Neural progenitor cell (in vitro differentiated cells): ENCODE measurements at regions not wholly inside any gene's neighbourhood (a gene's known extent, or its start where the extent isn't known, plus 50 kb on each side); places are given as distances from the start of the nearest gene placed in this dataset. TPM values are rescaled to one million over a fixed set of nuclear protein-coding genes. Genes with fewer than 3 reads are reported as not detected.

Source experiments
- DNase-seq: peaks from one replicate; pipeline ENCODE4 v3.0.0-alpha.2; 2016; ENCODE audit warnings: low spot score
- H2AFZ ChIP-seq: fragments of 200-600 bp; sonication (generic); replicated peaks from 2 replicates; pipeline ENCODE4 v1.6.1; 2016; ENCODE audit warnings: antibody characterized with exemption
- H3F3A ChIP-seq: fragments of 200-600 bp; sonication (generic); 2 replicates; pipeline ENCODE4 v1.6.1; 2016; ENCODE audit warnings: antibody characterized with exemption, low read depth
- H3K27ac ChIP-seq: fragments of 200-600 bp; sonication (generic); 2 replicates; pipeline ENCODE4 v1.5.1; 2016; ENCODE audit warnings: mild to moderate bottlenecking
- H3K27me3 ChIP-seq: fragments of 200-600 bp; sonication (generic); 2 replicates; pipeline ENCODE4 v1.6.1; 2016; ENCODE audit warnings: mild to moderate bottlenecking, moderate library complexity
- H3K36me3 ChIP-seq: fragments of 200-600 bp; sonication (generic); 2 replicates; pipeline ENCODE4 v1.5.1; 2016
- H3K4me1 ChIP-seq: fragments of 200-600 bp; sonication (generic); 2 replicates; pipeline ENCODE4 v1.6.1; 2016; ENCODE audit warnings: mixed run types
- H3K4me2 ChIP-seq: fragments of 200-600 bp; sonication (generic); 2 replicates; pipeline ENCODE4 v1.6.1; 2016
- H3K4me3 ChIP-seq: fragments of 200-600 bp; sonication (generic); 2 replicates; pipeline ENCODE4 v1.5.1; 2016
- H3K79me2 ChIP-seq: fragments of 200-600 bp; sonication (generic); 2 replicates; pipeline ENCODE4 v1.6.1; 2016; ENCODE audit warnings: low read depth
- H3K9ac ChIP-seq: fragments of 200-600 bp; sonication (generic); 2 replicates; pipeline ENCODE4 v1.6.1; 2016
- H3K9me3 ChIP-seq: fragments of 200-600 bp; sonication (generic); 2 replicates; pipeline ENCODE4 v1.5.1; 2016; ENCODE audit warnings: low read depth
- H4K20me1 ChIP-seq: fragments of 200-600 bp; sonication (generic); 2 replicates; pipeline ENCODE4 v1.6.1; 2016; ENCODE audit warnings: low read depth
- H3K27ac Mint-ChIP-seq: 3 replicates; pipeline ENCODE4 v1.8.0; 2021; ENCODE audit warnings: mixed read lengths
- H3K27me3 Mint-ChIP-seq: 2 replicates; pipeline ENCODE4 v1.8.0; 2022; ENCODE audit warnings: low read depth, mild to moderate bottlenecking, inconsistent platforms, moderate library complexity, mixed read lengths; ENCODE audit not compliant: insufficient read depth
- H3K36me3 Mint-ChIP-seq: 3 replicates; pipeline ENCODE4 v1.8.0; 2021; ENCODE audit warnings: mixed read lengths
- H3K4me1 Mint-ChIP-seq: 3 replicates; pipeline ENCODE4 v1.8.0; 2021; ENCODE audit warnings: mixed read lengths
- H3K4me3 Mint-ChIP-seq: 3 replicates; pipeline ENCODE4 v1.8.0; 2021; ENCODE audit warnings: mild to moderate bottlenecking, moderate library complexity, mixed read lengths
- H3K9me3 Mint-ChIP-seq: 3 replicates; pipeline ENCODE4 v1.8.0; 2020; ENCODE audit warnings: mixed read lengths
- EZH2 ChIP-seq: fragments of 200-600 bp; sonication (generic); IDR thresholded peaks from 2 replicates; pipeline ENCODE4 v1.6.1; 2017; ENCODE audit warnings: antibody characterized with exemption, mild to moderate bottlenecking, moderate library complexity
- EZH2phosphoT487 ChIP-seq: fragments of 200-600 bp; sonication (generic); IDR thresholded peaks from 2 replicates; pipeline ENCODE4 v1.6.1; 2017; ENCODE audit warnings: antibody characterized with exemption
- small RNA-seq: library from RNA; depleted of rRNA; stranded (forward); fragments of <200 nt; gene quantifications from one replicate; pipeline ENCODE3, GENCODE V24; 2015
- TF ChIP-seq, protein P1 (sequence below): fragments of 200-600 bp; sonication (generic); IDR thresholded peaks from 2 replicates; pipeline ENCODE4 v1.5.1; 2017; ENCODE audit warnings: antibody characterized with exemption, mild to moderate bottlenecking

- no peaks in the 10 kb centered on the region for H3K36me3 ChIP-seq
- no peak for TF ChIP-seq EZH2phosphoT487
- TF ChIP-seq EZH2: no peak
- TF ChIP-seq, protein P1, sequence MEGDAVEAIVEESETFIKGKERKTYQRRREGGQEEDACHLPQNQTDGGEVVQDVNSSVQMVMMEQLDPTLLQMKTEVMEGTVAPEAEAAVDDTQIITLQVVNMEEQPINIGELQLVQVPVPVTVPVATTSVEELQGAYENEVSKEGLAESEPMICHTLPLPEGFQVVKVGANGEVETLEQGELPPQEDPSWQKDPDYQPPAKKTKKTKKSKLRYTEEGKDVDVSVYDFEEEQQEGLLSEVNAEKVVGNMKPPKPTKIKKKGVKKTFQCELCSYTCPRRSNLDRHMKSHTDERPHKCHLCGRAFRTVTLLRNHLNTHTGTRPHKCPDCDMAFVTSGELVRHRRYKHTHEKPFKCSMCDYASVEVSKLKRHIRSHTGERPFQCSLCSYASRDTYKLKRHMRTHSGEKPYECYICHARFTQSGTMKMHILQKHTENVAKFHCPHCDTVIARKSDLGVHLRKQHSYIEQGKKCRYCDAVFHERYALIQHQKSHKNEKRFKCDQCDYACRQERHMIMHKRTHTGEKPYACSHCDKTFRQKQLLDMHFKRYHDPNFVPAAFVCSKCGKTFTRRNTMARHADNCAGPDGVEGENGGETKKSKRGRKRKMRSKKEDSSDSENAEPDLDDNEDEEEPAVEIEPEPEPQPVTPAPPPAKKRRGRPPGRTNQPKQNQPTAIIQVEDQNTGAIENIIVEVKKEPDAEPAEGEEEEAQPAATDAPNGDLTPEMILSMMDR: no peak
- H3K9ac ChIP-seq: no peak overlapping the region
- no peaks in the 10 kb centered on the region for H3K27me3 ChIP-seq
- no peaks in the 10 kb centered on the region for H4K20me1 ChIP-seq
- DNase-seq: peak; percentile 31
- H3K9me3 Mint-ChIP-seq: no peaks in the 10 kb centered on the region
- H3K4me3 Mint-ChIP-seq: no peak overlapping the region
- H3K4me3 ChIP-seq: no peak overlapping the region
- no peaks in the 10 kb centered on the region for H3K27me3 Mint-ChIP-seq
- H3K36me3 Mint-ChIP-seq: no peaks in the 10 kb centered on the region
- no peaks in the 10 kb centered on the region for H3F3A ChIP-seq
- peaks cover 3% of the 10 kb centered on the region for H3K4me1 Mint-ChIP-seq
- peaks cover 32% of the 10 kb centered on the region for H3K4me1 ChIP-seq
- H3K9me3 ChIP-seq: no peaks in the 10 kb centered on the region
- H3K4me2 ChIP-seq: peak overlapping the region; percentile 57
- no peak overlapping the region for H2AFZ ChIP-seq
- no peaks in the 10 kb centered on the region for H3K79me2 ChIP-seq
- no peak overlapping the region for H3K27ac ChIP-seq
- H3K27ac Mint-ChIP-seq: no peak overlapping the region
Observed at GRCh38 chr2:75772908-75773630, 62.4 kb upstream of the GCFC2 start.

DNA sequence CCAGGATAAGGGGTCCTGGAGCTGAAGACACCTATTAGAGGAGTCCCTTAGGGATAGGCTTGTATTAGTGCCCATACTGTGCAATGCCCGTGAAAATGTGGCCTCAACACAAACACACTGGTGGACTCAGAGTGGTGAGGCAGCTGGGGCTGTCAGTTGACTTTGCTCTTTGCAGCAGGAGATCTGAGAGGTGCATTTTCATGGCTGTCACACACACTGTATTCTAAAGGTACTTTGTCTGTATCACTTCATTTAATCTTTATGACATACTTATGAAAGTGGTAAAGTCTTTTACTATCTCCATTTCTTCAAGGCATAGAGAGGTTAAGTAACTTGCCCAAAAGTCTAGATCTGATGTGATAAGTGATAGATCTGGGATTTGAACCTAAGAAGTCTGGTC, 55.1 kb upstream of the GCFC2 start:
- no peaks in the 10 kb centered on the region for H3K9me3 Mint-ChIP-seq
- no peaks in the 10 kb centered on the region for H3K9me3 ChIP-seq
- peaks cover 3% of the 10 kb centered on the region for H3K4me1 Mint-ChIP-seq
- no peak overlapping the region for H3K4me3 ChIP-seq
- H3K4me1 ChIP-seq: peaks cover 5% of the 10 kb centered on the region
- H2AFZ ChIP-seq: no peak overlapping the region
- TF ChIP-seq EZH2phosphoT487 (no peak), EZH2 (no peak)
- TF ChIP-seq, protein P1: no peak
- no peaks in the 10 kb centered on the region for H4K20me1 ChIP-seq
- H3K79me2 ChIP-seq: no peaks in the 10 kb centered on the region
- H3K36me3 Mint-ChIP-seq: no peaks in the 10 kb centered on the region
- no peaks in the 10 kb centered on the region for H3K36me3 ChIP-seq
- no peaks in the 10 kb centered on the region for H3K27me3 Mint-ChIP-seq
- H3K27me3 ChIP-seq: no peaks in the 10 kb centered on the region
- H3K4me2 ChIP-seq: no peak overlapping the region
- H3K27ac ChIP-seq: no peak overlapping the region
- no peak overlapping the region for H3K9ac ChIP-seq
- H3K4me3 Mint-ChIP-seq: no peak overlapping the region
- H3F3A ChIP-seq: no peaks in the 10 kb centered on the region
- H3K27ac Mint-ChIP-seq: no peak overlapping the region
- DNase-seq: no peak

DNA sequence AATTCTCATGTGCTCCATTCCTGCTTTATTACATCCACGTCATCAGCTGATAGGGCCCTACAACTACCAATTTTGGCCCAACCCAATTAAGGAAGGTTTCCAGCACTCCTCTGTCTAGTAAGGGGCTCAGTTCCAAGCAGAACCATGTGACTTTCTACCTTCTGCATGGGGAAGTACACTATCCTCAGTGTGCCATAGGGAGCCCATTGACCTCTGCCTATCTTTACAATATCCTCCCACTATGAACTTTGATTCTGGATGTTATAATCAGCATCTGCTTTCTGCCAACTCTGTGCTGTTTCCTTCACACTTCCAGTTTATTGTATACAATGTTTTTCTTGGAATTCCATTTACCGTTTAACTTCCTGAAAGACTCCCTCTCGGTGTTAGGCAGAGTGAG, 53.9 kb upstream of the GCFC2 start:
- H3K27me3 Mint-ChIP-seq: no peaks in the 10 kb centered on the region
- no peaks in the 10 kb centered on the region for H3K27me3 ChIP-seq
- H3K4me1 ChIP-seq: peaks cover 5% of the 10 kb centered on the region
- H3K9me3 ChIP-seq: no peaks in the 10 kb centered on the region
- H2AFZ ChIP-seq: no peak overlapping the region
- no peaks in the 10 kb centered on the region for H3K79me2 ChIP-seq
- TF ChIP-seq, protein P1: no peak
- TF ChIP-seq EZH2: no peak
- H3K4me3 ChIP-seq: no peak overlapping the region
- no peak overlapping the region for H3K27ac ChIP-seq
- no peaks in the 10 kb centered on the region for H3F3A ChIP-seq
- no peak overlapping the region for H3K4me2 ChIP-seq
- no peaks in the 10 kb centered on the region for H3K36me3 Mint-ChIP-seq
- peaks cover 3% of the 10 kb centered on the region for H3K4me1 Mint-ChIP-seq
- H4K20me1 ChIP-seq: no peaks in the 10 kb centered on the region
- H3K9me3 Mint-ChIP-seq: no peaks in the 10 kb centered on the region
- no peak overlapping the region for H3K4me3 Mint-ChIP-seq
- no peak overlapping the region for H3K9ac ChIP-seq
- no peak overlapping the region for H3K27ac Mint-ChIP-seq
- no peak for DNase-seq
- H3K36me3 ChIP-seq: no peaks in the 10 kb centered on the region

Small RNAs in the stretch of these regions (small RNA-seq; reads per million reads assigned to genes)
- gene RN7SKP164: not detected
